ENCODE measurements at regions not wholly inside any gene's neighbourhood (a gene's known extent, or its start where the extent isn't known, plus 50 kb on each side); places are given as distances from the start of the nearest gene placed in this dataset.

GRCh38 chr9:87119328-87119881 lies 172.1 kb upstream of the GAS1 start:
- H2BK120ac ChIP-seq (ENCODE audit: insufficient read depth, low read length, poor library complexity), result no peak overlapping the region
- peak overlapping the region; percentile 50 for H2BK5ac ChIP-seq (ENCODE audit: low read depth, low read length, poor library complexity)

GRCh38 chr9:87120610-87121009 lies 173.3 kb upstream of the GAS1 start:
- no peak overlapping the region for H3K23ac ChIP-seq (ENCODE audit: low read length)
- H3K4me3 ChIP-seq (ENCODE audit: low read depth, low read length), result no peak overlapping the region
- no peak overlapping the region for H2AK5ac ChIP-seq (ENCODE audit: low read length)
- H3K27me3 ChIP-seq (ENCODE audit: insufficient read depth, low read length), result no peaks in the 10 kb centered on the region
- peaks cover 2% of the 10 kb centered on the region for H3K79me1 ChIP-seq (ENCODE audit: low read length)
- no peak overlapping the region for H3K14ac ChIP-seq (ENCODE audit: low read length)
- no peak for DNase-seq
- no peaks in the 10 kb centered on the region for H3K36me3 ChIP-seq (ENCODE audit: control insufficient read depth in 1 of 2, insufficient read depth in 2 of 2, low read length in 2 of 2)
- no peak overlapping the region for H2AFZ ChIP-seq (ENCODE audit: insufficient read depth, low read length, poor library complexity)
- no peak overlapping the region for H4K12ac ChIP-seq (ENCODE audit: low read depth, low read length)
- no peak overlapping the region for H3K9ac ChIP-seq (ENCODE audit: low read length)
- no peak overlapping the region for H3K4me2 ChIP-seq (ENCODE audit: low read length)
- H4K91ac ChIP-seq (ENCODE audit: low read depth, low read length), result no peak overlapping the region
- H4K8ac ChIP-seq (ENCODE audit: low read depth, low read length), result no peak overlapping the region
- no peak overlapping the region for H2BK120ac ChIP-seq (ENCODE audit: insufficient read depth, low read length, poor library complexity)
- H3K9me3 ChIP-seq (ENCODE audit: insufficient read depth, low read depth, low read length), result peaks cover 2% of the 10 kb centered on the region
- WGBS (ENCODE audit: extremely low coverage, insufficient coverage, insufficient read length), result no CpG with 5 or more reads among the region's 5 CpGs
- peaks cover 4% of the 10 kb centered on the region in 2 experiments for H3K4me1 ChIP-seq (ENCODE audit: control insufficient read depth in 1 of 2, insufficient read depth in 2 of 2, low read length in 2 of 2)
- no peaks in the 10 kb centered on the region for H3K79me2 ChIP-seq (ENCODE audit: control insufficient read depth, insufficient read depth, low read length, poor library complexity)
- H2BK5ac ChIP-seq (ENCODE audit: low read depth, low read length, poor library complexity), result no peak overlapping the region
- H3K18ac ChIP-seq (ENCODE audit: low read length), result no peak overlapping the region
- H3K4ac ChIP-seq (ENCODE audit: low read depth, low read length), result no peak overlapping the region
- H2BK12ac ChIP-seq (ENCODE audit: low read length), result no peak overlapping the region
- H3K27ac ChIP-seq (ENCODE audit: low read depth, low read length), result no peak overlapping the region

More at GRCh38 chr9:87119328-87119881, 172.1 kb upstream of the GAS1 start:
- Histone ChIP-seq H3K4me2 (ENCODE audit: low read length) (no peak overlapping the region), H3K36me3 (ENCODE audit: control insufficient read depth in 1 of 2, insufficient read depth in 2 of 2, low read length in 2 of 2) (no peaks in the 10 kb centered on the region), H3K4me3 (ENCODE audit: low read depth, low read length) (no peak overlapping the region), H4K91ac (ENCODE audit: low read depth, low read length) (no peak overlapping the region), H3K9me3 (ENCODE audit: insufficient read depth, low read depth, low read length) (peaks cover 2% of the 10 kb centered on the region), H3K9ac (ENCODE audit: low read length) (no peak overlapping the region), H3K18ac (ENCODE audit: low read length) (no peak overlapping the region), H3K79me2 (ENCODE audit: control insufficient read depth, insufficient read depth, low read length, poor library complexity) (no peaks in the 10 kb centered on the region), H4K8ac (ENCODE audit: low read depth, low read length) (no peak overlapping the region), H3K14ac (ENCODE audit: low read length) (no peak overlapping the region), H2AK5ac (ENCODE audit: low read length) (no peak overlapping the region), H2BK12ac (ENCODE audit: low read length) (peak overlapping the region; percentile 59), H3K4ac (ENCODE audit: low read depth, low read length) (no peak overlapping the region), H4K12ac (ENCODE audit: low read depth, low read length) (no peak overlapping the region), H3K23ac (ENCODE audit: low read length) (no peak overlapping the region), H3K27ac (ENCODE audit: low read depth, low read length) (no peak overlapping the region), H3K27me3 (ENCODE audit: insufficient read depth, low read length) (no peaks in the 10 kb centered on the region), H3K4me1 (ENCODE audit: control insufficient read depth in 1 of 2, insufficient read depth in 2 of 2, low read length in 2 of 2) (peaks cover 4% of the 10 kb centered on the region in 2 experiments), H2AFZ (ENCODE audit: insufficient read depth, low read length, poor library complexity) (no peak overlapping the region), H3K79me1 (ENCODE audit: low read length) (peaks cover 2% of the 10 kb centered on the region)
- DNase-seq, result no peak
- WGBS (ENCODE audit: extremely low coverage, insufficient coverage, insufficient read length), result no CpG with 5 or more reads among the region's 11 CpGs

- no peak overlapping the region for H4K91ac ChIP-seq (ENCODE audit: low read depth, low read length)
- H3K27me3 ChIP-seq (ENCODE audit: insufficient read depth, low read length), result no peaks in the 10 kb centered on the region
- H3K18ac ChIP-seq (ENCODE audit: low read length), result no peak overlapping the region
- H3K27ac ChIP-seq (ENCODE audit: low read depth, low read length), result no peak overlapping the region
- peaks cover 4% of the 10 kb centered on the region in 2 experiments for H3K4me1 ChIP-seq (ENCODE audit: control insufficient read depth in 1 of 2, insufficient read depth in 2 of 2, low read length in 2 of 2)
- H2AK5ac ChIP-seq (ENCODE audit: low read length), result no peak overlapping the region
- no peaks in the 10 kb centered on the region for H3K36me3 ChIP-seq (ENCODE audit: control insufficient read depth in 1 of 2, insufficient read depth in 2 of 2, low read length in 2 of 2)
- H2BK120ac ChIP-seq (ENCODE audit: insufficient read depth, low read length, poor library complexity), result no peak overlapping the region
- no peak overlapping the region for H4K8ac ChIP-seq (ENCODE audit: low read depth, low read length)
- H3K9me3 ChIP-seq (ENCODE audit: insufficient read depth, low read depth, low read length), result no peaks in the 10 kb centered on the region
- H3K79me1 ChIP-seq (ENCODE audit: low read length), result peaks cover 2% of the 10 kb centered on the region
- H2BK12ac ChIP-seq (ENCODE audit: low read length), result no peak overlapping the region
- H3K14ac ChIP-seq (ENCODE audit: low read length), result no peak overlapping the region
- H3K4ac ChIP-seq (ENCODE audit: low read depth, low read length), result no peak overlapping the region
- H3K79me2 ChIP-seq (ENCODE audit: control insufficient read depth, insufficient read depth, low read length, poor library complexity), result no peaks in the 10 kb centered on the region
- H2BK5ac ChIP-seq (ENCODE audit: low read depth, low read length, poor library complexity), result no peak overlapping the region
- no peak for DNase-seq
- WGBS (ENCODE audit: extremely low coverage, insufficient coverage, insufficient read length), result no CpG with 5 or more reads among the region's 6 CpGs
- H3K4me3 ChIP-seq (ENCODE audit: low read depth, low read length), result no peak overlapping the region
- H3K4me2 ChIP-seq (ENCODE audit: low read length), result no peak overlapping the region
- no peak overlapping the region for H3K23ac ChIP-seq (ENCODE audit: low read length)
- H3K9ac ChIP-seq (ENCODE audit: low read length), result no peak overlapping the region
- no peak overlapping the region for H2AFZ ChIP-seq (ENCODE audit: insufficient read depth, low read length, poor library complexity)
- H4K12ac ChIP-seq (ENCODE audit: low read depth, low read length), result no peak overlapping the region
Observed at GRCh38 chr9:87122947-87123685, 175.8 kb upstream of the GAS1 start.

GRCh38 chr9:87123830-87124229 lies 176.5 kb upstream of the GAS1 start:
- DNase-seq, result no peak
- Histone ChIP-seq H3K4me1 (ENCODE audit: control insufficient read depth in 1 of 2, insufficient read depth in 2 of 2, low read length in 2 of 2) (peaks cover 4% of the 10 kb centered on the region in 2 experiments), H2AFZ (ENCODE audit: insufficient read depth, low read length, poor library complexity) (no peak overlapping the region), H3K23ac (ENCODE audit: low read length) (no peak overlapping the region), H4K8ac (ENCODE audit: low read depth, low read length) (no peak overlapping the region), H3K4ac (ENCODE audit: low read depth, low read length) (no peak overlapping the region), H3K79me1 (ENCODE audit: low read length) (peaks cover 2% of the 10 kb centered on the region), H4K91ac (ENCODE audit: low read depth, low read length) (no peak overlapping the region), H3K27ac (ENCODE audit: low read depth, low read length) (no peak overlapping the region), H2BK120ac (ENCODE audit: insufficient read depth, low read length, poor library complexity) (no peak overlapping the region), H3K4me3 (ENCODE audit: low read depth, low read length) (no peak overlapping the region), H3K14ac (ENCODE audit: low read length) (no peak overlapping the region), H3K9me3 (ENCODE audit: insufficient read depth, low read depth, low read length) (no peaks in the 10 kb centered on the region), H3K9ac (ENCODE audit: low read length) (no peak overlapping the region), H3K79me2 (ENCODE audit: control insufficient read depth, insufficient read depth, low read length, poor library complexity) (no peaks in the 10 kb centered on the region), H2BK12ac (ENCODE audit: low read length) (no peak overlapping the region), H3K4me2 (ENCODE audit: low read length) (no peak overlapping the region), H3K18ac (ENCODE audit: low read length) (no peak overlapping the region), H2BK5ac (ENCODE audit: low read depth, low read length, poor library complexity) (no peak overlapping the region), H3K27me3 (ENCODE audit: insufficient read depth, low read length) (no peaks in the 10 kb centered on the region), H4K12ac (ENCODE audit: low read depth, low read length) (no peak overlapping the region), H2AK5ac (ENCODE audit: low read length) (no peak overlapping the region), H3K36me3 (ENCODE audit: control insufficient read depth in 1 of 2, insufficient read depth in 2 of 2, low read length in 2 of 2) (no peaks in the 10 kb centered on the region)
- no CpG with 5 or more reads among the region's 3 CpGs for WGBS (ENCODE audit: extremely low coverage, insufficient coverage, insufficient read length)
